AG04450 (cell line): ENCODE measurements at regions not wholly inside any gene's neighbourhood (a gene's known extent, or its start where the extent isn't known, plus 50 kb on each side); places are given as distances from the start of the nearest gene placed in this dataset.
A peak's percentile ranks its signal among the peaks of the same experiment; 100 is the strongest.

Experiments used
- CTCF ChIA-PET: fragments of 300-600, 350-600 bp; formaldehyde crosslinking; extraction: SDS; loops from one replicate; lab custom pipeline; 2022; ENCODE audit warnings: antibody characterized with exemption, inconsistent platforms; lab: Charles Lee
- POLR2A ChIA-PET: fragments of 350-600 bp; formaldehyde crosslinking; extraction: SDS; loops from one replicate; lab custom pipeline; 2021; ENCODE audit warnings: antibody characterized with exemption, inconsistent platforms; lab: Yijun Ruan, JAX
- DNase-seq: peaks from one replicate; pipeline ENCODE4 v3.0.0-alpha.2; 2011; ENCODE audit warnings: low read depth, low spot score
- H3K27ac ChIP-seq: one replicate; pipeline ENCODE4 v1.5.1; 2012; ENCODE audit warnings: low read depth, low read length, control low read depth
- H3K27me3 ChIP-seq: one replicate; pipeline ENCODE4 v1.6.0; 2012; ENCODE audit warnings: low read length; ENCODE audit not compliant: control insufficient read depth, insufficient read depth
- H3K4me3 ChIP-seq: 2 replicates; pipeline ENCODE4 v1.5.1; 2011; ENCODE audit warnings: mild to moderate bottlenecking, low read depth, low read length, control low read depth
- H3K9me3 ChIP-seq: 2 replicates; pipeline ENCODE4 v1.5.1; 2012; ENCODE audit warnings: low read length; ENCODE audit not compliant: control insufficient read depth, insufficient read depth
- TF ChIP-seq, protein P1 (sequence below): IDR thresholded peaks from 2 replicates; pipeline ENCODE4 v1.5.1; 2011; ENCODE audit warnings: low read depth, low read length, control low read depth, inconsistent platforms

DNA sequence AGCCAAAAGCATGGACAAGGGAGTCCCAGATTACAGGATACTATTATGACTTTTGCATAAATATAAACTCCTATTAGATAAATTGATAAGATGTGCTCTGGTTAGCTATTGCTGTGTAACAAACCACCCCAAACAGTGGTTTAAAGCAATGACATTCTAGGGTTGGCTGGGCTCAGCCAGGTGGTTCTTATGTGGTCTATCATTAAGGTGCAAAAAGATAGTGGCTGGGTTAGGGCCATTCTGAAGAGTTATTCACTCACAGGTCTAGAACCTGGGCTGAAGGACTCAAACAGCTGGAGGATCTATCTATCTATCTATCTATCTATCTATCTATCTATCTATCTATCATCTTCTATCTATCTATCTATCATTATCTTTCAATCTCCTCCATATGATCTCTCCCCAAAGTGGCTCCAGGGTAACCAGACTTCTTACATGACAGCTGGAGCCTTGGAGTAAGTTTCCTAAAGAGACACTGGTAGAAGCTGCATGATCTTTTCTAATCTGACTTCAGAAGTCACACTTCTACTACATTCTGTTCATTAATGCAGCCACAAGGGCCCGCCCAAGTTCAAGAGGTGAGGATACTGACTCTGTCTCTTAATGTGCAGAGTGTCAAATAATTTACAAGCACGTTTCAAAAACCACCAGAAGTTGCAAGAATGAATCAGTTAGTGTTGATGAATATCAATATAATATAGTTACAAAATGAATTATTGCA is 74.9 kb upstream of the XCR1 start:
- Histone ChIP-seq H3K4me3 (no peak overlapping the region), H3K9me3 (no peaks in the 10 kb centered on the region), H3K27ac (no peak overlapping the region), H3K27me3 (peaks cover 14% of the 10 kb centered on the region)
- TF ChIP-seq, protein P1, sequence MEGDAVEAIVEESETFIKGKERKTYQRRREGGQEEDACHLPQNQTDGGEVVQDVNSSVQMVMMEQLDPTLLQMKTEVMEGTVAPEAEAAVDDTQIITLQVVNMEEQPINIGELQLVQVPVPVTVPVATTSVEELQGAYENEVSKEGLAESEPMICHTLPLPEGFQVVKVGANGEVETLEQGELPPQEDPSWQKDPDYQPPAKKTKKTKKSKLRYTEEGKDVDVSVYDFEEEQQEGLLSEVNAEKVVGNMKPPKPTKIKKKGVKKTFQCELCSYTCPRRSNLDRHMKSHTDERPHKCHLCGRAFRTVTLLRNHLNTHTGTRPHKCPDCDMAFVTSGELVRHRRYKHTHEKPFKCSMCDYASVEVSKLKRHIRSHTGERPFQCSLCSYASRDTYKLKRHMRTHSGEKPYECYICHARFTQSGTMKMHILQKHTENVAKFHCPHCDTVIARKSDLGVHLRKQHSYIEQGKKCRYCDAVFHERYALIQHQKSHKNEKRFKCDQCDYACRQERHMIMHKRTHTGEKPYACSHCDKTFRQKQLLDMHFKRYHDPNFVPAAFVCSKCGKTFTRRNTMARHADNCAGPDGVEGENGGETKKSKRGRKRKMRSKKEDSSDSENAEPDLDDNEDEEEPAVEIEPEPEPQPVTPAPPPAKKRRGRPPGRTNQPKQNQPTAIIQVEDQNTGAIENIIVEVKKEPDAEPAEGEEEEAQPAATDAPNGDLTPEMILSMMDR, result no peak
- CTCF ChIA-PET, result interaction anchor here (1.0 to 2.7 kb wide), 2 partner anchors 23 to 276 kb away, joined by 3 to 8 read pairs; no protein-coding TSS in a partner anchor
- DNase-seq, result no peak
- POLR2A ChIA-PET, result no interaction called here

DNA sequence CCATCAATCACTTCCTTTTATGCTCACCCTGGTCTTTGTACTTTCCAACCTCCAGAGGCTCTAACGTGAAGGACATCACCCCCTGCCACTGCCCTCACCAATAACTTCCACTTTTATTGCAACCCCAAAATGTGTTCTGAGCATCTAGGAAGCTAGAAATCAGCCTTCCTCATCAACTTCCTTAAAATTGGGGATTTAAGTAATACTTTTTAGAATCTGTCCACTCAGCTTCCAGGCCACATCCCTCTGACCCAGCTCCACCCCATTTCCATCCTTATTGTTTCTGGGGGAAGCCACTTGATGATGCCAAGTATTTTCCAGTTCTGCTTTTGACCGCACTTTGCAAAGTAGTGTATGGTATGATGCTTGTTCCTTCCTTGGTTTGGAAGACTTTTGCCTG is 73.5 kb upstream of the XCR1 start:
- no peaks in the 10 kb centered on the region for H3K9me3 ChIP-seq
- no peak overlapping the region for H3K4me3 ChIP-seq
- H3K27me3 ChIP-seq, result peaks cover 14% of the 10 kb centered on the region
- TF ChIP-seq, protein P1, result no peak
- ChIA-PET CTCF (interaction anchor here (1.1 kb wide), 1 partner anchor 22 kb away, joined by 5 read pairs; no protein-coding TSS in a partner anchor), POLR2A (no interaction called here)
- no peak overlapping the region for H3K27ac ChIP-seq
- no peak for DNase-seq

DNA sequence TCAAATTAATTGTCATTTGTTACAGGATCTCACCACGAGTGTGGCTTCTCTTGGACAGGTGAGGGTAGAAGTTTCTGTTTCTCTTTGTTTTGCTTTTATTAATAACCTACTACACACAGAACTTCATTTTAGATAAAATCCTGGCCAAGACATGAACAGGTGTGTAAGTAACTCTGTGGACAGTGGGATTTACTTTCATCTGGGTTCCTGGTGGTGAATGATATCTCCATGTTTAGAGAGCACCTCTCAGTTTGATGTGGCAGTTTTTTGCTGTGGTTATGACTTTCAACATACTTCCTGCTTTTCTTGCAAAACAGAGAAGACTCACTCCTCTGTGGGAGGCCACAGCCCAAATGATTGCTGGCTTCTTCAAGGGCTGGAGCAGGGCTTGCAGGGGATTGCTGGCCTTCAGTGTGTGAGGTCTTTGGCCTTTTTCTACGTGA is 71.1 kb upstream of the XCR1 start:
- TF ChIP-seq, protein P1, result no peak
- ChIA-PET POLR2A (interaction anchor here (1.0 kb wide), 1 partner anchor 9 kb away, joined by 4 read pairs; no protein-coding TSS in a partner anchor), CTCF (interaction anchor here (1.0 kb wide), 1 partner anchor 17 kb away, joined by 3 read pairs; no protein-coding TSS in a partner anchor)
- H3K4me3 ChIP-seq, result no peak overlapping the region
- DNase-seq, result no peak
- peaks cover 7% of the 10 kb centered on the region for H3K27me3 ChIP-seq
- H3K9me3 ChIP-seq, result no peaks in the 10 kb centered on the region
- H3K27ac ChIP-seq, result peak overlapping the region; percentile 65

DNA sequence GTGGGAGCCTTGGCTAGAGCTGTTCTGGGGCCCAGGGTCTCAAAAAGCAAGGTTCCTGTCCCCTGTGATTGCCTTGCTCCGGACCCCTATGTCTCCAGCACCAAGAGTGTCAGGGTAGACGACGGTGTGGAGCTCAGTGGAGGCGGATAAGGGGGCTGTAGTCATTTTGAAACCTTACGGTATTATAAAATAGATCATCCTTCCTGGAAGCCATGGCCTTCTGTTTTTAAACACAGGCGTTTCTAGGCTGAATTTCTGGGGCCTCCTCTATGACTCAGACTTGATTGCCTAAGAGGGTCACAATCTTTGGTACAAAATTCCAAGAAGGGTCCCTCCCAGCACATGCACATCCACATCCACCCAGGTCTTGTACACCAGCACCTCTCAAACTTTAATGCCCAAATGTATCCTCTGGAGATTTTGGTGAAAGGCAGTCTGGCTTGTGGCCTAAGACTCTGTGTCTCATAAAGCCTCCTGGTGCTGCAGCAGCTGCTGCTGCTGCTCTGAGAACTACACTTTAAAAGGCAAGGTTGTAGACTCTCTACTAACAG is 70.5 kb upstream of the XCR1 start:
- POLR2A ChIA-PET, result interaction anchor here (1.0 kb wide), 1 partner anchor 8 kb away, joined by 4 read pairs; no protein-coding TSS in a partner anchor
- no peak for DNase-seq
- Histone ChIP-seq H3K9me3 (no peaks in the 10 kb centered on the region), H3K4me3 (no peak overlapping the region), H3K27me3 (peaks cover 7% of the 10 kb centered on the region), H3K27ac (peak overlapping the region; percentile 65)
- TF ChIP-seq, protein P1, result no peak
- CTCF ChIA-PET, result interaction anchor here (0.9 kb wide), 1 partner anchor 110 kb away, joined by 3 read pairs; the partner anchor contains the start of gene CCR1

DNA sequence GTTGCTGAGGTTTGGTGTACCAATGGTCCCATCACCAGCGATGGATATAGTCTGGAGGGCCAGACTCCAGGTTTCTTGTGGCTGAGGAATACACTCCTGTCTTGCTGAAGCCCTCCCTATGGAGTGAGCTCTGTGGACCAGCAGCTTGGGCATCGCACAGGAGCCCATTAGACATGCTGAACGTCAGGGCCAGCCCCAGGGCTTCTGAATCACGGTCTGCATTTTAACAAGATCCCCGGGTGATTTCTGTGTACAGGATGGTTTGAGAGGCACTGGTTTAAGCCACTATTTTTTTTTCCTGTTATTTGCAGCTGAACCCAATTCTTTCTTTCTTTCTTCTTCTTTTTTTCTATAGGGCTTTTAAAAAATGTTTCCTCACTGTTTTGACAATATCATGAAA is 69.5 kb upstream of the XCR1 start:
- ChIA-PET POLR2A (no interaction called here), CTCF (no interaction called here)
- H3K4me3 ChIP-seq, result no peak overlapping the region
- no peaks in the 10 kb centered on the region for H3K9me3 ChIP-seq
- no peak for DNase-seq
- peaks cover 4% of the 10 kb centered on the region for H3K27me3 ChIP-seq
- TF ChIP-seq, protein P1, result no peak
- no peak overlapping the region for H3K27ac ChIP-seq
